ENCODE measurements at regions not wholly inside any gene's neighbourhood (a gene's known extent, or its start where the extent isn't known, plus 50 kb on each side); places are given as distances from the start of the nearest gene placed in this dataset.

GRCh38 chr1:62953633-62954032 lies 169.7 kb downstream of the ATG4C start:
- peaks cover 0 to 13% (median 5%) of the 10 kb centered on the region in 4 experiments for H3K27me3 ChIP-seq (replicated peaks in 1 of 4; ENCODE audit: control extremely low read depth in 1 of 4, control insufficient read depth in 3 of 4, insufficient read depth in 4 of 4, low read length in 3 of 4)
- no peak overlapping the region for H3K27ac Mint-ChIP-seq
- ATAC-seq (ENCODE audit: low read depth) (no peak), DNase-seq (no peak)
- POLR2A ChIA-PET: no interaction called here
- no peak overlapping the region for H3K4me2 ChIP-seq (replicated peaks; ENCODE audit: low read depth, low read length, poor library complexity, severe bottlenecking)
- H3K4me1 ChIP-seq (ENCODE audit: control insufficient read depth in 2 of 2, insufficient read depth in 2 of 2, low read length in 2 of 2): no peaks in the 10 kb centered on the region
- no peak overlapping the region for H3K4me3 ChIP-seq (ENCODE audit: control extremely low read depth in 1 of 5, extremely low read depth in 1 of 5, insufficient read depth in 1 of 5, low read depth in 2 of 5, low read length in 4 of 5)
- no peak overlapping the region for H2AFZ ChIP-seq (ENCODE audit: insufficient read depth, low read depth, low read length, poor library complexity, severe bottlenecking)
- intact Hi-C loops (cut with micrococcal nuclease): no loop called here
- H3K27me3 Mint-ChIP-seq: peaks cover 28% of the 10 kb centered on the region
- no peaks in the 10 kb centered on the region for H3K4me1 Mint-ChIP-seq
- no peaks in the 10 kb centered on the region for H3K79me2 ChIP-seq (ENCODE audit: control insufficient read depth, insufficient read depth, low read length)
- WGBS (ENCODE audit: insufficient coverage): 62% methylated on average over 6 of the region's 6 CpGs
- CTCF ChIA-PET: no interaction called here
- H3K4me3 Mint-ChIP-seq: no peak overlapping the region
- no peaks in the 10 kb centered on the region for H3K9me3 Mint-ChIP-seq (ENCODE audit: insufficient read depth)
- no peaks in the 10 kb centered on the region for H4K20me1 ChIP-seq (ENCODE audit: control insufficient read depth, insufficient read depth, low read length, poor library complexity, severe bottlenecking)
- H3K9me3 ChIP-seq (ENCODE audit: control extremely low read depth in 1 of 3, control insufficient read depth in 2 of 3, insufficient read depth in 1 of 3, low read length in 2 of 3): no peaks in the 10 kb centered on the region
- no peak overlapping the region for H3K27ac ChIP-seq (ENCODE audit: low read length in 2 of 2)
- TF ChIP-seq CTCF (IDR thresholded peaks at IDR 0.05) (no peak), EZH2 (IDR thresholded peaks at IDR 0.05; ENCODE audit: borderline replicate concordance, insufficient read depth, low read depth, low read length, poor library complexity, severe bottlenecking) (no peak)
- H3K9ac ChIP-seq (ENCODE audit: low read length): no peak overlapping the region
- no peaks in the 10 kb centered on the region for H3K36me3 ChIP-seq (replicated peaks in 1 of 2; ENCODE audit: control extremely low read depth in 1 of 2, control insufficient read depth in 1 of 2, extremely low read depth in 1 of 2, insufficient read depth in 2 of 2, low read length in 1 of 2)

- Histone ChIP-seq H2AFZ (ENCODE audit: insufficient read depth, low read depth, low read length, poor library complexity, severe bottlenecking) (no peak overlapping the region), H3K4me2 (replicated peaks; ENCODE audit: low read depth, low read length, poor library complexity, severe bottlenecking) (no peak overlapping the region), H3K27me3 (replicated peaks in 1 of 4; ENCODE audit: control extremely low read depth in 1 of 4, control insufficient read depth in 3 of 4, insufficient read depth in 4 of 4, low read length in 3 of 4) (peaks cover 0 to 13% (median 5%) of the 10 kb centered on the region in 4 experiments), H3K4me1 (ENCODE audit: control insufficient read depth in 2 of 2, insufficient read depth in 2 of 2, low read length in 2 of 2) (no peaks in the 10 kb centered on the region), H3K4me3 (ENCODE audit: control extremely low read depth in 1 of 5, extremely low read depth in 1 of 5, insufficient read depth in 1 of 5, low read depth in 2 of 5, low read length in 4 of 5) (no peak overlapping the region), H3K9ac (ENCODE audit: low read length) (no peak overlapping the region), H3K9me3 (ENCODE audit: control extremely low read depth in 1 of 3, control insufficient read depth in 2 of 3, insufficient read depth in 1 of 3, low read length in 2 of 3) (no peaks in the 10 kb centered on the region), H3K79me2 (ENCODE audit: control insufficient read depth, insufficient read depth, low read length) (no peaks in the 10 kb centered on the region), H3K27ac (ENCODE audit: low read length in 2 of 2) (no peak overlapping the region), H3K36me3 (replicated peaks in 1 of 2; ENCODE audit: control extremely low read depth in 1 of 2, control insufficient read depth in 1 of 2, extremely low read depth in 1 of 2, insufficient read depth in 2 of 2, low read length in 1 of 2) (no peaks in the 10 kb centered on the region), H4K20me1 (ENCODE audit: control insufficient read depth, insufficient read depth, low read length, poor library complexity, severe bottlenecking) (no peaks in the 10 kb centered on the region)
- no peaks in the 10 kb centered on the region for H3K4me1 Mint-ChIP-seq
- no peak for TF ChIP-seq CTCF (IDR thresholded peaks at IDR 0.05)
- no peak for TF ChIP-seq EZH2 (IDR thresholded peaks at IDR 0.05; ENCODE audit: borderline replicate concordance, insufficient read depth, low read depth, low read length, poor library complexity, severe bottlenecking)
- DNase-seq: no peak
- ChIA-PET CTCF (no interaction called here), POLR2A (no interaction called here)
- H3K27me3 Mint-ChIP-seq: peaks cover 25% of the 10 kb centered on the region
- 86% methylated on average over 3 of the region's 7 CpGs for WGBS (ENCODE audit: insufficient coverage)
- ATAC-seq (ENCODE audit: low read depth): no peak
- intact Hi-C loops (cut with micrococcal nuclease): no loop called here
- H3K9me3 Mint-ChIP-seq (ENCODE audit: insufficient read depth): no peaks in the 10 kb centered on the region
- no peak overlapping the region for H3K27ac Mint-ChIP-seq
- H3K4me3 Mint-ChIP-seq: no peak overlapping the region
Observed at GRCh38 chr1:62954758-62955157, 170.8 kb downstream of the ATG4C start.

All from B cell (primary cell).